ENCODE measurements at regions not wholly inside any gene's neighbourhood (a gene's known extent, or its start where the extent isn't known, plus 50 kb on each side); places are given as distances from the start of the nearest gene placed in this dataset.

GRCh38 chr5:68408345-68408871 lies 192.9 kb downstream of the PIK3R1 start:
- intact Hi-C loops (cut with DNase I; ENCODE audit: low total_unique reads), result no loop called here
- 86 to 88% methylated on average over 3 of the region's 3 CpGs for WGBS, 2 donors

GRCh38 chr5:68409259-68409658 lies 193.7 kb downstream of the PIK3R1 start:
- H3K4me3 ChIP-seq (ENCODE audit: low read depth, poor library complexity, severe bottlenecking), result no peak overlapping the region
- intact Hi-C loops (cut with DNase I; ENCODE audit: low total_unique reads), result no loop called here
- no peak for DNase-seq (ENCODE audit: low spot score in 2 of 2)
- WGBS, 2 donors, result 71 to 85% methylated on average over 3 of the region's 3 CpGs
- TF ChIP-seq POLR2A (IDR thresholded peaks at IDR 0.05), result no peak
- no peak for TF ChIP-seq CTCF (IDR thresholded peaks at IDR 0.05)

More at GRCh38 chr5:68408345-68408871, 192.9 kb downstream of the PIK3R1 start:
- no peak for TF ChIP-seq POLR2A (IDR thresholded peaks at IDR 0.05)
- no peak for TF ChIP-seq CTCF (IDR thresholded peaks at IDR 0.05)
- no peak for DNase-seq (ENCODE audit: low spot score in 2 of 2)
- no peak overlapping the region for H3K4me3 ChIP-seq (ENCODE audit: low read depth, poor library complexity, severe bottlenecking)

- H3K4me3 ChIP-seq (ENCODE audit: low read depth, poor library complexity, severe bottlenecking), result no peak overlapping the region
- no peak for TF ChIP-seq CTCF (IDR thresholded peaks at IDR 0.05)
- TF ChIP-seq POLR2A (IDR thresholded peaks at IDR 0.05), result no peak
- intact Hi-C loops (cut with DNase I; ENCODE audit: low total_unique reads), result no loop called here
- DNase-seq (ENCODE audit: low spot score in 2 of 2), result no peak
- WGBS, 2 donors, result 80 to 90% methylated on average over 4 of the region's 4 CpGs
Measured at GRCh38 chr5:68411161-68411560, 195.6 kb downstream of the PIK3R1 start.

GRCh38 chr5:68415177-68416085 lies 199.9 kb downstream of the PIK3R1 start:
- DNase-seq (ENCODE audit: low spot score in 2 of 2), result no peak
- TF ChIP-seq CTCF (IDR thresholded peaks at IDR 0.05) (no peak), POLR2A (IDR thresholded peaks at IDR 0.05) (no peak)
- 51 to 62% methylated on average over 4 of the region's 4 CpGs for WGBS, 2 donors
- no peak overlapping the region for H3K4me3 ChIP-seq (ENCODE audit: low read depth, poor library complexity, severe bottlenecking)
- intact Hi-C loops (cut with DNase I; ENCODE audit: low total_unique reads), result no loop called here

GRCh38 chr5:68416714-68417113 lies 201.2 kb downstream of the PIK3R1 start:
- intact Hi-C loops (cut with DNase I; ENCODE audit: low total_unique reads), result no loop called here
- DNase-seq (ENCODE audit: low spot score in 2 of 2), result no peak
- TF ChIP-seq CTCF (IDR thresholded peaks at IDR 0.05) (no peak), POLR2A (IDR thresholded peaks at IDR 0.05) (no peak)
- H3K4me3 ChIP-seq (ENCODE audit: low read depth, poor library complexity, severe bottlenecking), result no peak overlapping the region
- 97 to 100% methylated on average over 1 of the region's 1 CpG for WGBS, 2 donors

Measured in lower leg skin (tissue), 4 donors.